ENCODE measurements at regions not wholly inside any gene's neighbourhood (a gene's known extent, or its start where the extent isn't known, plus 50 kb on each side); places are given as distances from the start of the nearest gene placed in this dataset.

GRCh38 chr6:73964241-73964854 lies 268.3 kb downstream of the CD109 start:
- TF ChIP-seq CTCF (conservative IDR thresholded peaks at IDR 0.05; ENCODE audit: low read length) (no peak), EZH2phosphoT487 (IDR thresholded peaks at IDR 0.05; ENCODE audit: borderline replicate concordance, low read depth, low read length) (no peak)
